PFSK-1 (cell line): ENCODE measurements at regions not wholly inside any gene's neighbourhood (a gene's known extent, or its start where the extent isn't known, plus 50 kb on each side); places are given as distances from the start of the nearest gene placed in this dataset.

Experiments
- POLR2AphosphoS5 ChIP-seq: IDR thresholded peaks from 2 replicates; pipeline ENCODE4 v1.6.1; 2012; ENCODE audit warnings: low read depth, mild to moderate bottlenecking, control low read depth, low read length, moderate library complexity
- REST ChIP-seq, 2 experiments: IDR thresholded peaks; 2 replicates each; pipeline versions ENCODE4 v1.6.1 to v1.8.0; 2011 to 2012; ENCODE audit warnings: low read depth in 2 of 2, low read length in 2 of 2, control low read depth in 1 of 2, inconsistent platforms in 1 of 2, mild to moderate bottlenecking in 1 of 2, moderate library complexity in 1 of 2; ENCODE audit not compliant: insufficient read depth in 1 of 2

GRCh38 chr2:138423745-138424144, 77.8 kb upstream of the SPOPL start:
- TF ChIP-seq POLR2AphosphoS5 (no peak), REST (IDR thresholded peaks at IDR 0.05; ENCODE audit: insufficient read depth in 1 of 2, low read depth in 2 of 2, low read length in 2 of 2) (no peak)
